ENCODE measurements at regions not wholly inside any gene's neighbourhood (a gene's known extent, or its start where the extent isn't known, plus 50 kb on each side); places are given as distances from the start of the nearest gene placed in this dataset.
"Not testable (repeated sequence)": the region's sequence is repeated elsewhere in the genome, so short reads cannot be mapped to it uniquely, and the experiment has no call there.

GRCh38 chr5:21467544-21467943, 1385.6 kb downstream of the CDH12 start:
- not testable (repeated sequence) for H2BK120ac ChIP-seq (ENCODE audit: low read depth, low read length); H3K27me3 ChIP-seq (ENCODE audit: control insufficient read depth in 1 of 2, insufficient read depth in 1 of 2, low read length in 2 of 2); H3K23ac ChIP-seq (ENCODE audit: low read length in 2 of 2); H3K4me3 ChIP-seq (ENCODE audit: insufficient read depth in 1 of 2, low read depth in 1 of 2, low read length in 2 of 2); H2AFZ ChIP-seq (ENCODE audit: low read depth, low read length); H2AK5ac ChIP-seq (ENCODE audit: low read length, severe bottlenecking); H3K27ac ChIP-seq (ENCODE audit: low read length, poor library complexity, severe bottlenecking); H3K9me3 ChIP-seq (ENCODE audit: control insufficient read depth, low read length); H3K79me1 ChIP-seq (replicated peaks; ENCODE audit: low read length, poor library complexity, severe bottlenecking); H3K4ac ChIP-seq (ENCODE audit: low read depth in 1 of 2, low read length in 2 of 2); DNase-seq; H3K4me2 ChIP-seq (ENCODE audit: low read length, poor library complexity, severe bottlenecking); H2BK12ac ChIP-seq (ENCODE audit: low read length in 2 of 2); H3K9ac ChIP-seq (ENCODE audit: low read length); H4K91ac ChIP-seq (ENCODE audit: low read length); H2BK15ac ChIP-seq (ENCODE audit: low read depth, poor library complexity, severe bottlenecking); H3K4me1 ChIP-seq (ENCODE audit: control insufficient read depth, insufficient read depth, low read depth, low read length); H3K14ac ChIP-seq (ENCODE audit: low read length in 2 of 2); H2BK5ac ChIP-seq (ENCODE audit: low read depth, low read length, poor library complexity, severe bottlenecking); H3K18ac ChIP-seq (ENCODE audit: low read depth in 1 of 2, low read length in 2 of 2); H3K36me3 ChIP-seq (ENCODE audit: control insufficient read depth in 1 of 2, insufficient read depth in 2 of 2, low read depth in 1 of 2, low read length in 2 of 2); H4K8ac ChIP-seq (ENCODE audit: low read length)
- no CpG with 5 or more reads among the region's 5 CpGs for WGBS

GRCh38 chr5:21459744-21460073, 1393.4 kb downstream of the CDH12 start:
- H3K4me1 ChIP-seq (ENCODE audit: control insufficient read depth, insufficient read depth, low read depth, low read length); H3K4ac ChIP-seq (ENCODE audit: low read depth in 1 of 2, low read length in 2 of 2); DNase-seq; H2BK12ac ChIP-seq (ENCODE audit: low read length in 2 of 2); H2BK120ac ChIP-seq (ENCODE audit: low read depth, low read length); H2BK5ac ChIP-seq (ENCODE audit: low read depth, low read length, poor library complexity, severe bottlenecking); H4K8ac ChIP-seq (ENCODE audit: low read length); H2BK15ac ChIP-seq (ENCODE audit: low read depth, poor library complexity, severe bottlenecking); H3K36me3 ChIP-seq (ENCODE audit: control insufficient read depth in 1 of 2, insufficient read depth in 2 of 2, low read depth in 1 of 2, low read length in 2 of 2); H3K79me1 ChIP-seq (replicated peaks; ENCODE audit: low read length, poor library complexity, severe bottlenecking); H3K4me2 ChIP-seq (ENCODE audit: low read length, poor library complexity, severe bottlenecking); H2AFZ ChIP-seq (ENCODE audit: low read depth, low read length); H3K27me3 ChIP-seq (ENCODE audit: control insufficient read depth in 1 of 2, insufficient read depth in 1 of 2, low read length in 2 of 2); H2AK5ac ChIP-seq (ENCODE audit: low read length, severe bottlenecking); H3K14ac ChIP-seq (ENCODE audit: low read length in 2 of 2); H4K91ac ChIP-seq (ENCODE audit: low read length); H3K27ac ChIP-seq (ENCODE audit: low read length, poor library complexity, severe bottlenecking); H3K23ac ChIP-seq (ENCODE audit: low read length in 2 of 2); H3K18ac ChIP-seq (ENCODE audit: low read depth in 1 of 2, low read length in 2 of 2); H3K9me3 ChIP-seq (ENCODE audit: control insufficient read depth, low read length): not testable (repeated sequence)
- WGBS, result no CpG with 5 or more reads among the region's 7 CpGs
- Histone ChIP-seq H3K9ac (ENCODE audit: low read length) (peak overlapping the region; percentile 83), H3K4me3 (ENCODE audit: insufficient read depth in 1 of 2, low read depth in 1 of 2, low read length in 2 of 2) (peak overlapping the region; percentile 63 to 77)

GRCh38 chr5:21452449-21452848, 1400.7 kb downstream of the CDH12 start:
- no peaks in the 10 kb centered on the region for H3K79me1 ChIP-seq (replicated peaks; ENCODE audit: low read length, poor library complexity, severe bottlenecking)
- H3K4me3 ChIP-seq (ENCODE audit: insufficient read depth in 1 of 2, low read depth in 1 of 2, low read length in 2 of 2), result no peak overlapping the region
- no peak overlapping the region for H2AFZ ChIP-seq (ENCODE audit: low read depth, low read length)
- 56% methylated on average over 2 of the region's 2 CpGs for WGBS
- no peak overlapping the region for H3K23ac ChIP-seq (ENCODE audit: low read length in 2 of 2)
- H3K4ac ChIP-seq (ENCODE audit: low read depth in 1 of 2, low read length in 2 of 2), result no peak overlapping the region
- no peak overlapping the region for H2BK120ac ChIP-seq (ENCODE audit: low read depth, low read length)
- no peaks in the 10 kb centered on the region for H3K27me3 ChIP-seq (ENCODE audit: control insufficient read depth in 1 of 2, insufficient read depth in 1 of 2, low read length in 2 of 2)
- H3K14ac ChIP-seq (ENCODE audit: low read length in 2 of 2), result no peak overlapping the region
- no peak overlapping the region for H3K4me2 ChIP-seq (ENCODE audit: low read length, poor library complexity, severe bottlenecking)
- H3K36me3 ChIP-seq (ENCODE audit: control insufficient read depth in 1 of 2, insufficient read depth in 2 of 2, low read depth in 1 of 2, low read length in 2 of 2), result no peaks in the 10 kb centered on the region
- DNase-seq, result no peak
- no peak overlapping the region for H2BK5ac ChIP-seq (ENCODE audit: low read depth, low read length, poor library complexity, severe bottlenecking)
- H3K9me3 ChIP-seq (ENCODE audit: control insufficient read depth, low read length), result no peaks in the 10 kb centered on the region
- H2AK5ac ChIP-seq (ENCODE audit: low read length, severe bottlenecking), result no peak overlapping the region
- no peak overlapping the region for H2BK15ac ChIP-seq (ENCODE audit: low read depth, poor library complexity, severe bottlenecking)
- no peak overlapping the region for H4K91ac ChIP-seq (ENCODE audit: low read length)
- no peak overlapping the region for H3K18ac ChIP-seq (ENCODE audit: low read depth in 1 of 2, low read length in 2 of 2)
- no peaks in the 10 kb centered on the region for H3K4me1 ChIP-seq (ENCODE audit: control insufficient read depth, insufficient read depth, low read depth, low read length)
- no peak overlapping the region for H2BK12ac ChIP-seq (ENCODE audit: low read length in 2 of 2)
- no peak overlapping the region for H4K8ac ChIP-seq (ENCODE audit: low read length)
- no peak overlapping the region for H3K27ac ChIP-seq (ENCODE audit: low read length, poor library complexity, severe bottlenecking)
- H3K9ac ChIP-seq (ENCODE audit: low read length), result no peak overlapping the region

- Histone ChIP-seq H2BK12ac (ENCODE audit: low read length in 2 of 2) (no peak overlapping the region), H2AK5ac (ENCODE audit: low read length, severe bottlenecking) (no peak overlapping the region), H3K23ac (ENCODE audit: low read length in 2 of 2) (no peak overlapping the region), H3K14ac (ENCODE audit: low read length in 2 of 2) (no peak overlapping the region), H4K8ac (ENCODE audit: low read length) (no peak overlapping the region), H3K27ac (ENCODE audit: low read length, poor library complexity, severe bottlenecking) (no peak overlapping the region), H3K9ac (ENCODE audit: low read length) (no peak overlapping the region), H3K9me3 (ENCODE audit: control insufficient read depth, low read length) (no peaks in the 10 kb centered on the region), H2AFZ (ENCODE audit: low read depth, low read length) (no peak overlapping the region), H3K4me1 (ENCODE audit: control insufficient read depth, insufficient read depth, low read depth, low read length) (no peaks in the 10 kb centered on the region), H2BK5ac (ENCODE audit: low read depth, low read length, poor library complexity, severe bottlenecking) (no peak overlapping the region), H4K91ac (ENCODE audit: low read length) (no peak overlapping the region), H3K4ac (ENCODE audit: low read depth in 1 of 2, low read length in 2 of 2) (no peak overlapping the region), H3K79me1 (replicated peaks; ENCODE audit: low read length, poor library complexity, severe bottlenecking) (no peaks in the 10 kb centered on the region), H3K27me3 (ENCODE audit: control insufficient read depth in 1 of 2, insufficient read depth in 1 of 2, low read length in 2 of 2) (no peaks in the 10 kb centered on the region), H3K18ac (ENCODE audit: low read depth in 1 of 2, low read length in 2 of 2) (no peak overlapping the region), H2BK120ac (ENCODE audit: low read depth, low read length) (no peak overlapping the region), H3K4me3 (ENCODE audit: insufficient read depth in 1 of 2, low read depth in 1 of 2, low read length in 2 of 2) (no peak overlapping the region), H2BK15ac (ENCODE audit: low read depth, poor library complexity, severe bottlenecking) (no peak overlapping the region), H3K4me2 (ENCODE audit: low read length, poor library complexity, severe bottlenecking) (no peak overlapping the region), H3K36me3 (ENCODE audit: control insufficient read depth in 1 of 2, insufficient read depth in 2 of 2, low read depth in 1 of 2, low read length in 2 of 2) (no peaks in the 10 kb centered on the region)
- WGBS, result no CpG with 5 or more reads among the region's 2 CpGs
- no peak for DNase-seq
Observed at GRCh38 chr5:21432646-21433045, 1420.5 kb downstream of the CDH12 start.
